SK-N-SH treated with all-trans-retinoic acid at 6 μM for 48 hours (cell line): ENCODE measurements at regions not wholly inside any gene's neighbourhood (a gene's known extent, or its start where the extent isn't known, plus 50 kb on each side); places are given as distances from the start of the nearest gene placed in this dataset.

ENCODE experiments used
- ATAC-seq: fragments of 200-7000 bp; cut with Tn5 transposase; 3 replicates; pipeline ENCODE4 v1.9.1; 2020; ENCODE audit warnings: mild to moderate bottlenecking, moderate library complexity
- ARNTL ChIP-seq: fragments of 450-650 bp; formaldehyde crosslinking; IDR thresholded peaks from 2 replicates; pipeline ENCODE4 v1.5.0; 2020; ENCODE audit warnings: low read depth, mild to moderate bottlenecking, moderate library complexity, borderline replicate concordance
- BACH2 ChIP-seq: fragments of 250-450 bp; sonication (Bioruptor Pico); IDR thresholded peaks from 2 replicates; pipeline ENCODE4 v1.9.0; 2021; ENCODE audit warnings: mild to moderate bottlenecking, borderline replicate concordance
- CSDC2 ChIP-seq: fragments of 250-450 bp; sonication (Bioruptor Pico); IDR thresholded peaks from 2 replicates; pipeline ENCODE4 v1.5.0; 2020; ENCODE audit warnings: mild to moderate bottlenecking, moderate library complexity
- CSRNP3 ChIP-seq: fragments of 250-450 bp; sonication (Bioruptor Pico); IDR thresholded peaks from 2 replicates; pipeline ENCODE4 v1.5.1; 2021; ENCODE audit warnings: mild to moderate bottlenecking, moderate library complexity
- GLIS3 ChIP-seq: fragments of 250-450 bp; sonication (Bioruptor Pico); IDR thresholded peaks from 2 replicates; pipeline ENCODE4 v1.5.0; 2020; ENCODE audit warnings: mild to moderate bottlenecking, moderate library complexity
- ISL1 ChIP-seq: fragments of 250-450 bp; sonication (Bioruptor Pico); IDR thresholded peaks from 2 replicates; pipeline ENCODE4 v2.1.2; 2022; ENCODE audit warnings: mild to moderate bottlenecking, moderate library complexity
- OSR1 ChIP-seq: fragments of 250-450 bp; sonication (Bioruptor Pico); IDR thresholded peaks from 2 replicates; pipeline ENCODE4 v1.8.0; 2022; ENCODE audit warnings: moderate library complexity, mild to moderate bottlenecking, inconsistent platforms
- PPARA ChIP-seq: fragments of 250-450 bp; sonication (Bioruptor Pico); IDR thresholded peaks from 2 replicates; pipeline ENCODE4 v1.5.0; 2020; ENCODE audit warnings: mild to moderate bottlenecking, borderline replicate concordance
- RARB ChIP-seq: fragments of 250-450 bp; sonication (Bioruptor Pico); IDR thresholded peaks from 2 replicates; pipeline ENCODE4 v1.8.0; 2021; ENCODE audit warnings: mild to moderate bottlenecking, moderate library complexity
- SNAI2 ChIP-seq: fragments of 250-450 bp; sonication (Bioruptor Pico); IDR thresholded peaks from 2 replicates; pipeline ENCODE4 v1.5.0; 2020; ENCODE audit warnings: mild to moderate bottlenecking, moderate library complexity
- TCF4 ChIP-seq: fragments of 250-450 bp; sonication (Bioruptor Pico); IDR thresholded peaks from 2 replicates; pipeline ENCODE4 v1.8.0; 2021; ENCODE audit warnings: mild to moderate bottlenecking, moderate library complexity, borderline replicate concordance
- TOX ChIP-seq: fragments of 250-450 bp; sonication (Bioruptor Pico); IDR thresholded peaks from 2 replicates; pipeline ENCODE4 v1.8.0; 2021; ENCODE audit warnings: mild to moderate bottlenecking, moderate library complexity, borderline replicate concordance
- ZC3H10 ChIP-seq: fragments of 250-450 bp; sonication (Bioruptor Pico); IDR thresholded peaks from 2 replicates; pipeline ENCODE4 v1.5.1; 2021; ENCODE audit warnings: mild to moderate bottlenecking, moderate library complexity
- ZFP3 ChIP-seq: fragments of 250-450 bp; sonication (Bioruptor Pico); IDR thresholded peaks from 2 replicates; pipeline ENCODE4 v1.5.0; 2020; ENCODE audit warnings: mild to moderate bottlenecking, moderate library complexity
- ZFP30 ChIP-seq: fragments of 450-650 bp; formaldehyde crosslinking; IDR thresholded peaks from 2 replicates; pipeline ENCODE4 v1.5.0; 2022; ENCODE audit warnings: mild to moderate bottlenecking, moderate library complexity
- ZNF565 ChIP-seq: fragments of 450-650 bp; formaldehyde crosslinking; conservative IDR thresholded peaks from 2 replicates; pipeline ENCODE4 v1.5.0; 2020; ENCODE audit warnings: low read depth, mild to moderate bottlenecking, moderate library complexity
- ZNF70 ChIP-seq: fragments of 450-650 bp; formaldehyde crosslinking; IDR thresholded peaks from 2 replicates; pipeline ENCODE4 v1.5.0; 2020; ENCODE audit warnings: mild to moderate bottlenecking, moderate library complexity
- ZNF8 ChIP-seq: fragments of 450-650 bp; formaldehyde crosslinking; IDR thresholded peaks from 2 replicates; pipeline ENCODE4 v1.5.0; 2020; ENCODE audit warnings: mild to moderate bottlenecking, moderate library complexity
- TF ChIP-seq, protein P1 (sequence below): fragments of 250-450 bp; sonication (Bioruptor Pico); IDR thresholded peaks from 2 replicates; pipeline ENCODE4 v1.8.0; 2021; ENCODE audit warnings: low read depth, mild to moderate bottlenecking, moderate library complexity, borderline replicate concordance
- TF ChIP-seq, protein P2 (sequence below): fragments of 250-450 bp; sonication (Bioruptor Pico); IDR thresholded peaks from 2 replicates; pipeline ENCODE4 v1.5.0; 2020; ENCODE audit warnings: mild to moderate bottlenecking, moderate library complexity
- TF ChIP-seq, protein P3 (sequence below): fragments of 250-450 bp; sonication (Bioruptor Pico); IDR thresholded peaks from 2 replicates; pipeline ENCODE4 v1.8.0; 2020; ENCODE audit warnings: mild to moderate bottlenecking, moderate library complexity, borderline replicate concordance

- TF ChIP-seq GLIS3 (CRISPR knock-in tag) (no peak), ZFP3 (CRISPR knock-in tag) (no peak), ZNF70 (no peak), ZNF8 (CRISPR knock-in tag) (no peak), TCF4 (CRISPR knock-in tag) (no peak), ZNF565 (CRISPR knock-in tag) (no peak), CSRNP3 (CRISPR knock-in tag) (no peak), PPARA (CRISPR knock-in tag) (no peak), SNAI2 (CRISPR knock-in tag) (no peak), RARB (CRISPR knock-in tag) (no peak), ZC3H10 (CRISPR knock-in tag) (no peak), CSDC2 (no peak), BACH2 (CRISPR knock-in tag) (no peak), ISL1 (CRISPR knock-in tag) (no peak), ARNTL (CRISPR knock-in tag) (no peak), ZFP30 (no peak), OSR1 (CRISPR knock-in tag) (no peak)
- TF ChIP-seq, protein P1, sequence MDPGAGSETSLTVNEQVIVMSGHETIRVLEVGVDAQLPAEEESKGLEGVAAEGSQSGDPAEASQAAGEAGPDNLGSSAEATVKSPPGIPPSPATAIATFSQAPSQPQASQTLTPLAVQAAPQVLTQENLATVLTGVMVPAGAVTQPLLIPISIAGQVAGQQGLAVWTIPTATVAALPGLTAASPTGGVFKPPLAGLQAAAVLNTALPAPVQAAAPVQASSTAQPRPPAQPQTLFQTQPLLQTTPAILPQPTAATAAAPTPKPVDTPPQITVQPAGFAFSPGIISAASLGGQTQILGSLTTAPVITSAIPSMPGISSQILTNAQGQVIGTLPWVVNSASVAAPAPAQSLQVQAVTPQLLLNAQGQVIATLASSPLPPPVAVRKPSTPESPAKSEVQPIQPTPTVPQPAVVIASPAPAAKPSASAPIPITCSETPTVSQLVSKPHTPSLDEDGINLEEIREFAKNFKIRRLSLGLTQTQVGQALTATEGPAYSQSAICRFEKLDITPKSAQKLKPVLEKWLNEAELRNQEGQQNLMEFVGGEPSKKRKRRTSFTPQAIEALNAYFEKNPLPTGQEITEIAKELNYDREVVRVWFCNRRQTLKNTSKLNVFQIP, result no peak
- TF ChIP-seq, protein P2, sequence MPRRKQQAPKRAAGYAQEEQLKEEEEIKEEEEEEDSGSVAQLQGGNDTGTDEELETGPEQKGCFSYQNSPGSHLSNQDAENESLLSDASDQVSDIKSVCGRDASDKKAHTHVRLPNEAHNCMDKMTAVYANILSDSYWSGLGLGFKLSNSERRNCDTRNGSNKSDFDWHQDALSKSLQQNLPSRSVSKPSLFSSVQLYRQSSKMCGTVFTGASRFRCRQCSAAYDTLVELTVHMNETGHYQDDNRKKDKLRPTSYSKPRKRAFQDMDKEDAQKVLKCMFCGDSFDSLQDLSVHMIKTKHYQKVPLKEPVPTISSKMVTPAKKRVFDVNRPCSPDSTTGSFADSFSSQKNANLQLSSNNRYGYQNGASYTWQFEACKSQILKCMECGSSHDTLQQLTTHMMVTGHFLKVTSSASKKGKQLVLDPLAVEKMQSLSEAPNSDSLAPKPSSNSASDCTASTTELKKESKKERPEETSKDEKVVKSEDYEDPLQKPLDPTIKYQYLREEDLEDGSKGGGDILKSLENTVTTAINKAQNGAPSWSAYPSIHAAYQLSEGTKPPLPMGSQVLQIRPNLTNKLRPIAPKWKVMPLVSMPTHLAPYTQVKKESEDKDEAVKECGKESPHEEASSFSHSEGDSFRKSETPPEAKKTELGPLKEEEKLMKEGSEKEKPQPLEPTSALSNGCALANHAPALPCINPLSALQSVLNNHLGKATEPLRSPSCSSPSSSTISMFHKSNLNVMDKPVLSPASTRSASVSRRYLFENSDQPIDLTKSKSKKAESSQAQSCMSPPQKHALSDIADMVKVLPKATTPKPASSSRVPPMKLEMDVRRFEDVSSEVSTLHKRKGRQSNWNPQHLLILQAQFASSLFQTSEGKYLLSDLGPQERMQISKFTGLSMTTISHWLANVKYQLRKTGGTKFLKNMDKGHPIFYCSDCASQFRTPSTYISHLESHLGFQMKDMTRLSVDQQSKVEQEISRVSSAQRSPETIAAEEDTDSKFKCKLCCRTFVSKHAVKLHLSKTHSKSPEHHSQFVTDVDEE (CRISPR knock-in tag), result no peak
- TF ChIP-seq, protein P3, sequence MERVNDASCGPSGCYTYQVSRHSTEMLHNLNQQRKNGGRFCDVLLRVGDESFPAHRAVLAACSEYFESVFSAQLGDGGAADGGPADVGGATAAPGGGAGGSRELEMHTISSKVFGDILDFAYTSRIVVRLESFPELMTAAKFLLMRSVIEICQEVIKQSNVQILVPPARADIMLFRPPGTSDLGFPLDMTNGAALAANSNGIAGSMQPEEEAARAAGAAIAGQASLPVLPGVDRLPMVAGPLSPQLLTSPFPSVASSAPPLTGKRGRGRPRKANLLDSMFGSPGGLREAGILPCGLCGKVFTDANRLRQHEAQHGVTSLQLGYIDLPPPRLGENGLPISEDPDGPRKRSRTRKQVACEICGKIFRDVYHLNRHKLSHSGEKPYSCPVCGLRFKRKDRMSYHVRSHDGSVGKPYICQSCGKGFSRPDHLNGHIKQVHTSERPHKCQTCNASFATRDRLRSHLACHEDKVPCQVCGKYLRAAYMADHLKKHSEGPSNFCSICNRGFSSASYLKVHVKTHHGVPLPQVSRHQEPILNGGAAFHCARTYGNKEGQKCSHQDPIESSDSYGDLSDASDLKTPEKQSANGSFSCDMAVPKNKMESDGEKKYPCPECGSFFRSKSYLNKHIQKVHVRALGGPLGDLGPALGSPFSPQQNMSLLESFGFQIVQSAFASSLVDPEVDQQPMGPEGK, result no peak
- ATAC-seq, result no peak
These were observed 145.6 kb downstream of the TMEM132E start for GRCh38 chr17:34725008-34725407.

DNA sequence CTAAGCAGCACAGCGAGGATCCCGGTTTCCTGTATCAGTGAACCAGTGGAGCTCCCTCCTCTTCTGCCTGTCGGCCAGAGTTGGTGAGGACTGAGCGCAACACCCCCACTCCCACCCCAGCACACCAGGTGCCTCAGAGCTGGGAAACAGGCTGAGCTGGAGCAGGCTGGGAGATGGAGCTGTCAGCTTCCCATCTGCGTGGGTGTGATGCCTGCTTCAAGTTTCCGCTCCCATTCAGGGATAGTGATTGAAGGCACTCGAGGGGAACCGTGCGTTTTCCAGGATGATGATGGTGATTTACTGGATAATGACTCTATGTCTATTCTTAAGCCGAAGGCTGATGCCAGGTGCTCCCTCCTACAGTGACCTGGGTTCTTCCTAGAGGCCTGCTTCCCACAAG is 144.5 kb downstream of the TMEM132E start:
- TF ChIP-seq ZNF70, result no peak
- TF ChIP-seq PPARA (CRISPR knock-in tag), result no peak
- no peak for TF ChIP-seq TOX (CRISPR knock-in tag)
- no peak for TF ChIP-seq ZFP3 (CRISPR knock-in tag)
- TF ChIP-seq BACH2 (CRISPR knock-in tag), result no peak
- TF ChIP-seq ZFP30, result no peak
- TF ChIP-seq, protein P1, result no peak
- no peak for TF ChIP-seq ISL1 (CRISPR knock-in tag)
- no peak for TF ChIP-seq CSRNP3 (CRISPR knock-in tag)
- TF ChIP-seq, all 23 proteins: peak for 0
- no peak for ATAC-seq
